OCI-LY3 (cell line): ENCODE measurements at regions not wholly inside any gene's neighbourhood (a gene's known extent, or its start where the extent isn't known, plus 50 kb on each side); places are given as distances from the start of the nearest gene placed in this dataset.

Experiments
- H2AFZ ChIP-seq: fragments of 200-600, 300-600 bp; shearing (Covaris generic); 2 replicates; pipeline ENCODE4 v1.6.0; 2014; ENCODE audit warnings: antibody characterized with exemption, low read depth, low read length
- H3K27ac ChIP-seq: fragments of 200-600, 300-600 bp; sonication (generic); 2 replicates; pipeline ENCODE4 v1.5.1; 2014; ENCODE audit warnings: mild to moderate bottlenecking, low read length, moderate library complexity, mixed read lengths
- H3K27me3 ChIP-seq: fragments of 200-600, 300-600 bp; sonication (generic); 2 replicates; pipeline ENCODE4 v1.6.1; 2014; ENCODE audit warnings: low read depth, low read length, mixed read lengths
- H3K36me3 ChIP-seq: fragments of 200-600, 300-600 bp; sonication (generic); replicated peaks from 2 replicates; pipeline ENCODE3; 2014; ENCODE audit warnings: low read depth, low read length, mixed read lengths
- H3K4me1 ChIP-seq: fragments of 300-600, 200-600 bp; sonication (generic); 2 replicates; pipeline ENCODE4 v1.6.1; 2014; ENCODE audit warnings: low read length, mixed read lengths
- H3K4me2 ChIP-seq: fragments of 200-600, 300-600 bp; sonication (generic); 2 replicates; pipeline ENCODE4 v1.6.1; 2014; ENCODE audit warnings: low read length, mixed read lengths
- H3K4me3 ChIP-seq: fragments of 300-600, 200-600 bp; sonication (generic); 2 replicates; pipeline ENCODE4 v1.5.1; 2014; ENCODE audit warnings: antibody characterized with exemption, mild to moderate bottlenecking, low read length, moderate library complexity
- H3K79me2 ChIP-seq: fragments of 300-600, 200-600 bp; shearing (Covaris generic); 2 replicates; pipeline ENCODE4 v1.6.1; 2014; ENCODE audit warnings: mild to moderate bottlenecking, low read length, mixed read lengths
- H3K9ac ChIP-seq: fragments of 300-600, 200-600 bp; shearing (Covaris generic); 2 replicates; pipeline ENCODE4 v1.6.0; 2014; ENCODE audit warnings: mild to moderate bottlenecking, low read length, moderate library complexity
- H3K9me3 ChIP-seq: fragments of 200-600, 300-600 bp; shearing (Covaris generic); 2 replicates; pipeline ENCODE4 v1.6.1; 2014; ENCODE audit warnings: low read length, mixed read lengths; ENCODE audit not compliant: insufficient read depth
- H4K20me1 ChIP-seq: fragments of 200-600, 300-600 bp; sonication (generic); 2 replicates; pipeline ENCODE4 v1.6.1; 2016; ENCODE audit warnings: low read length, mixed read lengths; ENCODE audit not compliant: insufficient read depth
- CTCF ChIP-seq: fragments of 200-600, 300-600 bp; sonication (generic); IDR thresholded peaks from 2 replicates; pipeline ENCODE4 v1.5.1; 2014; ENCODE audit warnings: antibody characterized with exemption, low read length, low read depth
- EZH2phosphoT487 ChIP-seq: fragments of 200-600 bp; shearing (Covaris generic); IDR thresholded peaks from 2 replicates; pipeline ENCODE4 v1.6.1; 2018; ENCODE audit warnings: antibody characterized with exemption, mixed run types, low read depth

DNA sequence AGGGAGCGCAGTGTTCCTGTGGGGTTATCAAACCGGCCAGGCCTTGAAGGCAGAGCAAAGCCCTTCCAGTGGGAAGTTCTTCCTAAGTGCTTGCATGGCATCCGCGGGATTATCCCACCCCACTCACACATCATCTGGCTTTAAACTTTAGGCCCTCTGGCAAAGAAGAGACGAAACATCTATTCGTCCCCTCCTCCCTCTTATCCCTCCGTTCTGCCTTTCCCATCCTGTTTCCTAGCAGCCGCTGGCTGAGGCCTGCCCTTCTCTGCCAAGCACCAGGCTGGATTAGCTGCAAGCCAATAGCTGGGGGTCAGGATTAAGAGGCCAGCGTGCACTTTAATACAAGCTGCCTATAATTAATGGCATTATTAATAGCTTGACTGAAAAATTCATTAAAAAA lies 621.0 kb downstream of the PKHD1 start:
- Histone ChIP-seq H3K79me2 (no peaks in the 10 kb centered on the region), H3K4me1 (no peaks in the 10 kb centered on the region), H3K4me2 (no peak overlapping the region), H3K9ac (no peak overlapping the region), H3K36me3 (no peaks in the 10 kb centered on the region), H3K9me3 (no peaks in the 10 kb centered on the region), H3K27ac (no peak overlapping the region), H3K4me3 (no peak overlapping the region), H2AFZ (no peak overlapping the region), H3K27me3 (no peaks in the 10 kb centered on the region), H4K20me1 (no peaks in the 10 kb centered on the region)
- TF ChIP-seq CTCF (no peak), EZH2phosphoT487 (no peak)

DNA sequence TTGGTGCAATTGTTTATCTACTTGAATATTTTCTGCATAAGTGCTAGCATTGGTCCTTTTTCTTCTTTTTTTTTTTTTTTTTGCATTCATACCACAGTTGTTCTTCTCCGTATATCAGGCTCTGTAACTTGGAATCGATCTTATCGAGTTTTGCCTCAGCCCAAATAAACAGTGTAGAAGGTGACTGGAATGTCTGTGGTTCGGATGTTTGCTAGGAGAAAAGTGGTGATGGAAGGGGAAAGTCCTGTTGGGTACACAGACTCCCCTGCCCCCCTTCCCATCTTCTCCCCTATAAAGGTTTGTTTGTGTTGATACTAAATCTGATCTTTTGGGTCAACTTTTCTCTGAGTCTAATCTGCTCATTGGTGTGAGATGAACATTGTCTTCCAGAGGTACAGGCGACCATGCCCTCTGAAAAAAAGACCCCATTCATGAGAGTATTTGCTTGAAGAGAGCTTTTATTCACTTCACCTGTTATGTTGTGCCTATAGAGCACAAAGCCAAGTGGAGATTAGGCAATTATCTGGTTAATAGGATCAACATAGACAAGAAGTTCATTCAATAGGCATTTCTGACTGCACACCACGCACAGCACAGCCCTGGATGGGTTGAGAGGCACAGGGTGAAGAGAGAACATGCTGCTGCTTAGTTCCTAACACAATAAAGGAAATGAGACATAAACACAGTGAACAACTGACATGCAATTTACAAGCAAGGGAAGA lies 620.0 kb downstream of the PKHD1 start:
- Histone ChIP-seq H3K27ac (no peak overlapping the region), H3K4me2 (no peak overlapping the region), H4K20me1 (no peaks in the 10 kb centered on the region), H3K9me3 (no peaks in the 10 kb centered on the region), H3K4me3 (no peak overlapping the region), H3K27me3 (no peaks in the 10 kb centered on the region), H3K4me1 (no peaks in the 10 kb centered on the region), H3K36me3 (no peaks in the 10 kb centered on the region), H2AFZ (no peak overlapping the region), H3K9ac (no peak overlapping the region), H3K79me2 (no peaks in the 10 kb centered on the region)
- no peak for TF ChIP-seq CTCF
- no peak for TF ChIP-seq EZH2phosphoT487

GRCh38 chr6:51468704-51469103 lies 618.7 kb downstream of the PKHD1 start:
- Histone ChIP-seq H3K27ac (no peak overlapping the region), H3K4me3 (no peak overlapping the region), H2AFZ (no peak overlapping the region), H3K79me2 (no peaks in the 10 kb centered on the region), H3K36me3 (no peaks in the 10 kb centered on the region), H3K9ac (no peak overlapping the region), H3K27me3 (no peaks in the 10 kb centered on the region), H3K4me1 (no peaks in the 10 kb centered on the region), H4K20me1 (no peaks in the 10 kb centered on the region), H3K9me3 (no peaks in the 10 kb centered on the region), H3K4me2 (no peak overlapping the region)
- no peak for TF ChIP-seq EZH2phosphoT487
- TF ChIP-seq CTCF: no peak

DNA sequence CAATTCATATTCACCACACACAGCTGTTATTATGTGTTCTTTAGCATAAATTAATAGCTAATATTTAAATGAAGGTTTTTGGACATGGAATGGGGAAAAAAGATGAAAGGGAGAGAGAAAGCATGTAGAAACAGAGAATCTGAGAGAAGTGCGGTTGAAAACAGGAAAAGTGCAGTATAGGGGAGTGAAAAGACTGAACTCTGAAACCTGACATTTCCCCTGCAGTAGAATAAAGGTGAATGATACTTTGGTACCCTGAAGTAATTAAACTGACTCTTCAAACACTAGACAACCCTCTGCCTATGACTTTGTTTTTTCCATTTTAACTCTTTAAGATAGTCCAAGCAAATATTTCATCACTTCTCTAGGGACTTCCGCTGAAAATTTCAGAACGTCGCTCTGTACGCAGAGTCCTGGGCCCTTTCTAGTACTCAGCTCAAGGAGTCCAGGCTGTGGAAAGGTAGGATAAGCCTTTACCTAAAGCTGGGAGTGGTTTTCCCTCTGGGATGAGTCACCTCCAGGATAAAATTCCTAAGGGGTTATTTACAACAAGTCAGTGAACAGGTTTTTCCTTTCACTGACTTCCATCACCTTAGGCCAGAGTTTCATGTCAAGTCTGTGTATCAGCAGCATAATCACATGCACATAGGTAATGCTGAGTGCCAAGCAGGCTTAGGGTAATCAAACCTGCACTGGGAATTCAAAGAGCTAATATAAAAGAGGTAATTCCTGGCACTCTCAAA lies 614.5 kb downstream of the PKHD1 start:
- H3K4me3 ChIP-seq: no peak overlapping the region
- TF ChIP-seq EZH2phosphoT487 (no peak), CTCF (no peak)
- H2AFZ ChIP-seq: no peak overlapping the region
- no peaks in the 10 kb centered on the region for H3K36me3 ChIP-seq
- no peaks in the 10 kb centered on the region for H3K9me3 ChIP-seq
- H4K20me1 ChIP-seq: no peaks in the 10 kb centered on the region
- H3K79me2 ChIP-seq: no peaks in the 10 kb centered on the region
- H3K27ac ChIP-seq: no peak overlapping the region
- no peaks in the 10 kb centered on the region for H3K4me1 ChIP-seq
- H3K27me3 ChIP-seq: no peaks in the 10 kb centered on the region
- no peak overlapping the region for H3K9ac ChIP-seq
- no peak overlapping the region for H3K4me2 ChIP-seq
